ENCODE measurements at regions not wholly inside any gene's neighbourhood (a gene's known extent, or its start where the extent isn't known, plus 50 kb on each side); places are given as distances from the start of the nearest gene placed in this dataset.
"Not testable (repeated sequence)": the region's sequence is repeated elsewhere in the genome, so short reads cannot be mapped to it uniquely, and the experiment has no call there.

DNA sequence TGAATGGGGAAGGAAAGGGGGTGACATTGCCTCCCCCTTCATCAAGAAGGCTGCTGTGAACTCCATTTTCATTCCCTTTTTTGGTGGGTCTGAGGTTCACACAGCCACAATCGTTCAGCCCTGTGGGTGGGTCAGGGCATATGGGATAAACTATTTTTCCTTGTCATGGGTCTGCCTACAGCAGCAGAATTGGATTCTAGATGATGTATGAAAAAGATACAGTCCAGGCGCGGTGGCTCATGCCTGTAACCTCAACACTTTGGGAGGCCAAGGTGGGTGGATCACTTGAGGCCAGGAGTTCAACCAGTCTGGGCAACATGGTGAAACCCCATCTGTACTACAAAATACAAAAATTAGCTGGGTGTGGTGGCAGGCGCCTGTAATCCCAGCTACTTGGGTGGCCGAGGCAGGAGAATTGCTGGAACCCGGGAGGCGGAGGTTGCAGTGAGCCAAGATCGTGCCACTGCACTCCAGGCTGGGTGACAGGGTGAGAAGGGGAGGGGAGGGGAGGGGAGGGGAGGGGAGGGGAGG, 199.3 kb downstream of the MATN1 start:
- TF ChIP-seq FOXA1, SP1, FOXK2, ZNF384 (IDR thresholded peaks at IDR 0.05): not testable (repeated sequence)
